ENCODE measurements at regions not wholly inside any gene's neighbourhood (a gene's known extent, or its start where the extent isn't known, plus 50 kb on each side); places are given as distances from the start of the nearest gene placed in this dataset.

GRCh38 chr14:97306133-97306759 lies 509.1 kb downstream of the VRK1 start:
- no peaks in the 10 kb centered on the region for H3K4me1 ChIP-seq
- TF ChIP-seq CTCF (IDR thresholded peaks at IDR 0.05), result no peak
- no peaks in the 10 kb centered on the region for H3K36me3 ChIP-seq (ENCODE audit: insufficient read depth in 1 of 2, low read depth in 1 of 2)
- ATAC-seq (no peak), DNase-seq (no peak)
- no peaks in the 10 kb centered on the region for H3K9me3 ChIP-seq
- no peak overlapping the region for H3K4me3 ChIP-seq
- H3K27me3 ChIP-seq (ENCODE audit: insufficient read depth in 3 of 3, low read length in 2 of 3), result no peaks in the 10 kb centered on the region
- WGBS, 3 donors, result 35 to 44% (median 41%) methylated on average over 3 of the region's 3 CpGs
- no peak overlapping the region for H3K27ac ChIP-seq
- intact Hi-C loops (cut with DNase I), result no loop called here

- no peak for TF ChIP-seq CTCF (IDR thresholded peaks at IDR 0.05)
- H3K4me3 ChIP-seq, result no peak overlapping the region
- H3K27ac ChIP-seq, result no peak overlapping the region
- 31 to 56% (median 34%) methylated on average over 4 of the region's 4 CpGs for WGBS, 3 donors
- no peaks in the 10 kb centered on the region for H3K9me3 ChIP-seq
- H3K27me3 ChIP-seq (ENCODE audit: insufficient read depth in 3 of 3, low read length in 2 of 3), result no peaks in the 10 kb centered on the region
- intact Hi-C loops (cut with DNase I), result no loop called here
- ATAC-seq (no peak), DNase-seq (no peak)
- no peaks in the 10 kb centered on the region for H3K4me1 ChIP-seq
- no peaks in the 10 kb centered on the region for H3K36me3 ChIP-seq (ENCODE audit: insufficient read depth in 1 of 2, low read depth in 1 of 2)
Observed at GRCh38 chr14:97306760-97307246, 509.6 kb downstream of the VRK1 start.

GRCh38 chr14:97311411-97311810 lies 514.2 kb downstream of the VRK1 start:
- no peak for DNase-seq
- intact Hi-C loops (cut with DNase I), result no loop called here
- Histone ChIP-seq H3K4me3 (no peak overlapping the region), H3K27ac (no peak overlapping the region), H3K9me3 (no peaks in the 10 kb centered on the region), H3K36me3 (ENCODE audit: insufficient read depth in 1 of 2, low read depth in 1 of 2) (no peaks in the 10 kb centered on the region), H3K27me3 (ENCODE audit: insufficient read depth in 3 of 3, low read length in 2 of 3) (no peaks in the 10 kb centered on the region), H3K4me1 (no peaks in the 10 kb centered on the region)
- WGBS, 3 donors, result 85 to 90% (median 86%) methylated on average over 3 of the region's 3 CpGs
- TF ChIP-seq CTCF (IDR thresholded peaks at IDR 0.05), result no peak
- no peak for ATAC-seq

- no peak for TF ChIP-seq CTCF (IDR thresholded peaks at IDR 0.05)
- Histone ChIP-seq H3K4me3 (no peak overlapping the region), H3K4me1 (no peaks in the 10 kb centered on the region), H3K27me3 (ENCODE audit: insufficient read depth in 3 of 3, low read length in 2 of 3) (no peaks in the 10 kb centered on the region), H3K36me3 (ENCODE audit: insufficient read depth in 1 of 2, low read depth in 1 of 2) (no peaks in the 10 kb centered on the region), H3K27ac (no peak overlapping the region), H3K9me3 (no peaks in the 10 kb centered on the region)
- intact Hi-C loops (cut with DNase I), result no loop called here
- DNase-seq (no peak), ATAC-seq (no peak)
Observed at GRCh38 chr14:97312910-97313309, 515.7 kb downstream of the VRK1 start.

- Histone ChIP-seq H3K27ac (no peak overlapping the region), H3K4me1 (no peaks in the 10 kb centered on the region), H3K36me3 (ENCODE audit: insufficient read depth in 1 of 2, low read depth in 1 of 2) (no peaks in the 10 kb centered on the region), H3K9me3 (no peaks in the 10 kb centered on the region), H3K27me3 (ENCODE audit: insufficient read depth in 3 of 3, low read length in 2 of 3) (no peaks in the 10 kb centered on the region), H3K4me3 (no peak overlapping the region)
- intact Hi-C loops (cut with DNase I), result no loop called here
- ATAC-seq (no peak), DNase-seq (no peak)
- 51 to 59% (median 56%) methylated on average over 5 of the region's 5 CpGs for WGBS, 3 donors
- no peak for TF ChIP-seq CTCF (IDR thresholded peaks at IDR 0.05)
Observed at GRCh38 chr14:97315790-97316189, 518.6 kb downstream of the VRK1 start.

Data from psoas muscle (tissue), 7 donors.